Stimulated activated effector memory CD8-positive, alpha-beta T cell treated with anti-CD3 and anti-CD28 coated beads, Interleukin-12 subunit alpha, Interleukin-12 subunit beta, amount 100 ng/mL, for 72 hours (primary cell): ENCODE measurements at regions not wholly inside any gene's neighbourhood (a gene's known extent, or its start where the extent isn't known, plus 50 kb on each side); places are given as distances from the start of the nearest gene placed in this dataset.
"Not testable (repeated sequence)": the region's sequence is repeated elsewhere in the genome, so short reads cannot be mapped to it uniquely, and the experiment has no call there.

Experiments
- ATAC-seq: fragments of 150-1000 bp; cut with Tn5 transposase; 2 replicates; pipeline ENCODE4 v1.10.0; 2021
- DNase-seq, 2 donors: peaks; one replicate each; pipeline ENCODE4 v3.0.0; 2021 to 2022; ENCODE audit warnings: low spot score in 2 of 2
- H3K27ac Mint-ChIP-seq: one replicate; pipeline ENCODE4 v1.8.0; 2022; ENCODE audit warnings: mild to moderate bottlenecking, mixed read lengths
- H3K36me3 Mint-ChIP-seq: one replicate; pipeline ENCODE4 v1.8.0; 2022; ENCODE audit warnings: mild to moderate bottlenecking, mixed read lengths
- H3K4me1 Mint-ChIP-seq: one replicate; pipeline ENCODE4 v1.8.0; 2022; ENCODE audit warnings: mixed read lengths
- H3K4me3 Mint-ChIP-seq: one replicate; pipeline ENCODE4 v1.8.0; 2022; ENCODE audit warnings: mild to moderate bottlenecking, mixed read lengths
- H3K9me3 Mint-ChIP-seq: one replicate; pipeline ENCODE4 v1.8.0; 2022; ENCODE audit warnings: mixed read lengths

DNA sequence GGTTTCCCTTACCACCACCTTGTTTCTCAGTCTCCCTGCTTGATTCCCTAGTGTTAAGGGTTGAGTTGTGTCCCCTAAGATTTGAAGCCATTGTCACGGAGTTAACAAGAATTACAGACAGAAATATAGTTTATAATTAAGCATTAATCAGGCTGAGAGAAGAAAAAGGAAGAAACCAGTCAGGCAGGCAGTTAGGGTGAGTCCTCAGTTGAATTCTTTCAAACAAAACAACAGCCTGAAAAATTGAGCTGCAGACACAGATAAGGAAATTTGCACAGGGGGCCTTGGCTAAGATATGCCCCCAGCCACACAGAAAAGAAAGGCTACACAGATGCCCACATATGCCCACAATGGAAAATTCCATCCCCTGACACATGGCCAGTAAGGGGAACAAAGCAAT is 111.7 kb upstream of the RAI14 start:
- Mint-ChIP-seq H3K27ac (no peak overlapping the region), H3K36me3 (no peaks in the 10 kb centered on the region), H3K4me3 (no peak overlapping the region), H3K9me3 (peaks cover 9% of the 10 kb centered on the region), H3K4me1 (no peaks in the 10 kb centered on the region)
- no peak for ATAC-seq
- DNase-seq: no peak

GRCh38 chr5:34545164-34545563 is 111.0 kb upstream of the RAI14 start:
- Mint-ChIP-seq H3K4me3 (no peak overlapping the region), H3K27ac (no peak overlapping the region), H3K9me3 (peaks cover 9% of the 10 kb centered on the region), H3K36me3 (no peaks in the 10 kb centered on the region), H3K4me1 (no peaks in the 10 kb centered on the region)
- ATAC-seq: no peak
- DNase-seq: no peak

DNA sequence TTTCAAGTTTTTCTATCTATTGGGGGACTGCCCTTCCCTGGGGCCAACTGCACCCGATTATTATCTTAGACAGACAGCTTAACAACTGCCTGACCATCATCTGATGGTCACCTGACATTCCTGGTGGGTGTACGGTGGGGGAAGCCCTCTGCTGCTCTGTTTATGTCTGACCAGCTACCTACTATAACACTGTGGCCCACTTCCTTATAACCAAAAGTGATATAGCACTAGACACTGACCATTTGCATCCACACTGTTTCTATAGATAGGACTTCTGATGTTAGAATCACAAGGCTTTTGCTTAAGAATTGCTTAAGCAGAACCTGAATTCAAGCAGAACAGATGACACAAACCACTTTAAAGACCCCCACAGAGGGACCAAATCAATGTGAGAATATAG is 110.5 kb upstream of the RAI14 start:
- H3K9me3 Mint-ChIP-seq: peaks cover 9% of the 10 kb centered on the region
- no peak for DNase-seq
- no peaks in the 10 kb centered on the region for H3K4me1 Mint-ChIP-seq
- no peak overlapping the region for H3K4me3 Mint-ChIP-seq
- no peak overlapping the region for H3K27ac Mint-ChIP-seq
- ATAC-seq: no peak
- no peaks in the 10 kb centered on the region for H3K36me3 Mint-ChIP-seq

- H3K9me3 Mint-ChIP-seq: peaks cover 9% of the 10 kb centered on the region
- H3K4me1 Mint-ChIP-seq: no peaks in the 10 kb centered on the region
- ATAC-seq: no peak
- no peak overlapping the region for H3K27ac Mint-ChIP-seq
- no peak for DNase-seq
- H3K4me3 Mint-ChIP-seq: no peak overlapping the region
- no peaks in the 10 kb centered on the region for H3K36me3 Mint-ChIP-seq
These were observed 108.6 kb upstream of the RAI14 start for GRCh38 chr5:34547300-34548085.

GRCh38 chr5:34548086-34548403 is 108.1 kb upstream of the RAI14 start:
- DNase-seq (no peak), ATAC-seq (no peak)
- Mint-ChIP-seq H3K27ac (no peak overlapping the region), H3K36me3 (no peaks in the 10 kb centered on the region), H3K4me3 (no peak overlapping the region), H3K4me1 (no peaks in the 10 kb centered on the region), H3K9me3 (peaks cover 9% of the 10 kb centered on the region)

DNA sequence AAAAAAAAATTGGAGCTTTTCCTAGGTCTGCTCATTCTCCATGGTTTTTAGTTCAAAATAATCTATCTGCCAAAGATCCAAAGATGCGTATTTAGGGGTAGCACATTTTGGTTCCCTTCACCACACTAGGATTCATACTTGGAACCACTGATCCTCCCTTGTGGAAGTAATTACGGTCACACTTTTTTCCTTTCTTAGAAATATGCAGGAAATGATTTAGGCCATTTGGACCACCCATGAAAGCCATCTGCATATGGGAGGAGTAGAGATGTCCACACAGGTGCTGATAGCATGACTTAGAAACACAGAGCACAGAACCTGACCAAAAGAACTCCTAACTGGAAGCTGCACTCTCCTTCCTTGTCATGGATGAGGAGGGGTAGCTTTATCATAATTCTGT is 105.9 kb upstream of the RAI14 start:
- no peaks in the 10 kb centered on the region for H3K9me3 Mint-ChIP-seq
- ATAC-seq (no peak), DNase-seq (no peak)
- no peak overlapping the region for H3K27ac Mint-ChIP-seq
- no peaks in the 10 kb centered on the region for H3K36me3 Mint-ChIP-seq
- no peaks in the 10 kb centered on the region for H3K4me1 Mint-ChIP-seq
- H3K4me3 Mint-ChIP-seq: no peak overlapping the region

DNA sequence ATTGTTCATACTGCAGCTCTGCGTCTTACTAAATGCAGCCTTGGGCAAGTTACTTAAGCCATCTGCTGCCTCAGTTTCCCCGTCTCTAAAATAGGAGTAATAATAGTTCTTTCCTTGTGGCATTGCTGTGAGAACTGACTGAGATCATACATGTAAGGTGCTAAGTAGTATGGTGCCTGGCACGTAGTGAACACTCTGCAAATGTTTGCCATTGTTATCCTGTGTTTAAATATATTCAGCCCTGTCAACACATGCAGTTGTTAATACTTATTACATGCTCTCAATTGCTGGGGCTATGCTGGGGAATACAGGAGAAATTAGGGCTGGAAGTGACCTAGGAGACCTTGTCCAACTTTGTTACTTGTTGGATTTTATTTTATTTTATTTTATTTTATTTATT is 105.2 kb upstream of the RAI14 start:
- Mint-ChIP-seq H3K4me3 (no peak overlapping the region), H3K9me3 (no peaks in the 10 kb centered on the region), H3K27ac (no peak overlapping the region), H3K36me3 (no peaks in the 10 kb centered on the region), H3K4me1 (no peaks in the 10 kb centered on the region)
- ATAC-seq (no peak), DNase-seq (no peak)

- Mint-ChIP-seq H3K36me3 (no peaks in the 10 kb centered on the region), H3K4me3 (no peak overlapping the region)
- no peak for ATAC-seq
These were observed 104.2 kb upstream of the RAI14 start for GRCh38 chr5:34551911-34552433.

DNA sequence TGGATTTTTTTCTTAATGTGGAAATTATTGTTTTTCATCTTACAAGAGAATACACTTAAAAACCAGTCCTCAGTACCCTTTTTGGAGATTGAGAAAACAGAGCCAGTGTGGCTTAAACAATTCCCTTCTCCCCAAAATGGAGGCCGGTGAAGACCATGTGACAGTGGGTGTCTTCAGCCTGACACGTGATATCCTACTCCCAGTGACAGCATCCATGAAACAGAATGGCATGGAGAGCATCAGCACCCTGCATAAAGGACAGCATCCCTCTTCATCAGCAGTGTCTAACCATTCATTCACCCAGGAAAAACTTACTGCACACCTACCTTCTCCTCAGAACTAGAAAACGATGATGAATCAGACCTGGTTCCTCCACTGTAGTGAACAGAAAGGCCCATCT is 103.4 kb upstream of the RAI14 start:
- no peaks in the 10 kb centered on the region for H3K4me1 Mint-ChIP-seq
- H3K4me3 Mint-ChIP-seq: no peak overlapping the region
- no peak overlapping the region for H3K27ac Mint-ChIP-seq
- no peaks in the 10 kb centered on the region for H3K36me3 Mint-ChIP-seq
- no peak for DNase-seq
- ATAC-seq: no peak
- no peaks in the 10 kb centered on the region for H3K9me3 Mint-ChIP-seq

More at GRCh38 chr5:34551911-34552433, 104.2 kb upstream of the RAI14 start:
- no peak overlapping the region for H3K27ac Mint-ChIP-seq
- no peaks in the 10 kb centered on the region for H3K4me1 Mint-ChIP-seq
- no peaks in the 10 kb centered on the region for H3K9me3 Mint-ChIP-seq
- no peak for DNase-seq

DNA sequence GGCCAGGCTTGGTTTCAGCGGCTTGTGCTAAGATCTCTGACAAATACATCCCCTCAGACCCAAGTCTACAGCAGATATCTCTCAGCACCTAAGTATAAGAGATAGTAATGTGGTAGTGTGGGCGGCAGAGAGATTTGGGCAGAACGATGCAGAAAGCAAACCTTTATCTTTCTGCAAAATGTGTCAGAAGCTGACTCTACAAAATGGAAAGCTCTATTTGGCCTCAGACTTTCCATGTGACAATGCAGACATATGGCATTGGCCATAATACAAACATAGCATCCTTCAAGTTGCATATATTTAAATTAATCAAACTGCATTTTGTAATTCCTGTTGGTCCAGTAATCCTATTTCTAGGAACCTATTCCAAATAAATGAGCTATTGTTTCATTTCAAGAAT is 102.5 kb upstream of the RAI14 start:
- Mint-ChIP-seq H3K4me3 (no peak overlapping the region), H3K4me1 (no peaks in the 10 kb centered on the region), H3K27ac (no peak overlapping the region), H3K9me3 (no peaks in the 10 kb centered on the region), H3K36me3 (no peaks in the 10 kb centered on the region)
- ATAC-seq (no peak), DNase-seq (no peak)

- Mint-ChIP-seq H3K36me3 (no peaks in the 10 kb centered on the region), H3K4me1 (no peaks in the 10 kb centered on the region), H3K4me3 (no peak overlapping the region), H3K27ac (no peak overlapping the region), H3K9me3 (no peaks in the 10 kb centered on the region)
- DNase-seq (no peak), ATAC-seq (no peak)
These were observed 101.5 kb upstream of the RAI14 start for GRCh38 chr5:34554641-34555040.

GRCh38 chr5:34555699-34556508 is 100.2 kb upstream of the RAI14 start:
- no peak overlapping the region for H3K4me3 Mint-ChIP-seq
- DNase-seq (no peak), ATAC-seq (no peak)
- H3K36me3 Mint-ChIP-seq: no peaks in the 10 kb centered on the region
- no peak overlapping the region for H3K27ac Mint-ChIP-seq
- H3K4me1 Mint-ChIP-seq: no peaks in the 10 kb centered on the region
- H3K9me3 Mint-ChIP-seq: no peaks in the 10 kb centered on the region

- no peaks in the 10 kb centered on the region for H3K9me3 Mint-ChIP-seq
- ATAC-seq (no peak), DNase-seq (no peak)
- no peaks in the 10 kb centered on the region for H3K4me1 Mint-ChIP-seq
- no peaks in the 10 kb centered on the region for H3K36me3 Mint-ChIP-seq
- H3K4me3 Mint-ChIP-seq: no peak overlapping the region
- no peak overlapping the region for H3K27ac Mint-ChIP-seq
These were observed 99.7 kb upstream of the RAI14 start for GRCh38 chr5:34556509-34556782.

GRCh38 chr5:34561581-34561980 is 94.5 kb upstream of the RAI14 start:
- H3K27ac Mint-ChIP-seq, H3K4me1 Mint-ChIP-seq, H3K4me3 Mint-ChIP-seq, H3K9me3 Mint-ChIP-seq, ATAC-seq, H3K36me3 Mint-ChIP-seq, DNase-seq: not testable (repeated sequence)

DNA sequence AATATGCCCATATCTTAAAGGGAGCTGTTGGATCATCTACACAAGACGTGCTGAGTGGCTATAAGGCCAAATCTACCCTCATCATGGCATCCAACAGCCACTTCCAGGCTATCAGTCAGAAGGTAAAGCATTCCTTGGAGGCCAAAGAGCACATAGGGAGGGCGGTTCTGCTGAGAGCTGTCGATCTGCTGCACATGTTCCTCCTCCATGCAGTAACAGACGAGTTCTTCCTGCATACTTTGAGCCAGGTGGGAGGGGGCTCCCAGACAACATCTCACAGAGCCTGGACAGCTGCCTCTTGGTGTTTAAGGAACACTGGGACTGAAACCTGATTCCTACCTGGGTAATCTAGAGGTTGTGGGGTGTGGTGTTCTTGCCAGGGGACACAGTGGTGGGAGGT is 93.3 kb upstream of the RAI14 start:
- no peak overlapping the region for H3K4me3 Mint-ChIP-seq
- no peaks in the 10 kb centered on the region for H3K4me1 Mint-ChIP-seq
- ATAC-seq (no peak), DNase-seq (no peak)
- no peaks in the 10 kb centered on the region for H3K9me3 Mint-ChIP-seq
- no peaks in the 10 kb centered on the region for H3K36me3 Mint-ChIP-seq
- H3K27ac Mint-ChIP-seq: no peak overlapping the region

- Mint-ChIP-seq H3K4me1 (no peaks in the 10 kb centered on the region), H3K4me3 (no peak overlapping the region), H3K36me3 (no peaks in the 10 kb centered on the region)
These were observed 92.9 kb upstream of the RAI14 start for GRCh38 chr5:34563269-34563668.

More at GRCh38 chr5:34563269-34563668, 92.9 kb upstream of the RAI14 start:
- no peaks in the 10 kb centered on the region for H3K9me3 Mint-ChIP-seq
- ATAC-seq: no peak
- DNase-seq: no peak
- no peak overlapping the region for H3K27ac Mint-ChIP-seq
